Kidney (tissue), 13 donors: ENCODE measurements at regions not wholly inside any gene's neighbourhood (a gene's known extent, or its start where the extent isn't known, plus 50 kb on each side); places are given as distances from the start of the nearest gene placed in this dataset.

Experiments
- DNase-seq, 5 donors: peaks; one replicate each; pipeline ENCODE4 v3.0.0-alpha.2; 2013 to 2020
- FAIRE-seq: peaks from 2 replicates; lab custom pipeline; 2012; peaks lifted over from hg19 to GRCh38; lab: Jason Lieb, UNC
- H3K27ac ChIP-seq, 2 donors: one replicate each; pipeline ENCODE4 v1.7.0; 2013; ENCODE audit warnings: low read depth in 2 of 2, low read length in 2 of 2, inconsistent platforms in 1 of 2
- H3K27me3 ChIP-seq: one replicate; pipeline ENCODE4 v1.7.1; 2013; ENCODE audit warnings: low read length, inconsistent platforms; ENCODE audit not compliant: control insufficient read depth, insufficient read depth
- H3K36me3 ChIP-seq, 3 donors: one replicate each; pipeline versions ENCODE4 v1.7.0 to v1.7.1; 2013; ENCODE audit warnings: low read length in 3 of 3, control low read depth in 1 of 3, inconsistent platforms in 1 of 3; ENCODE audit not compliant: insufficient read depth in 3 of 3, control insufficient read depth in 2 of 3
- H3K4me1 ChIP-seq, 3 donors: one replicate each; pipeline versions ENCODE4 v1.7.0 to v1.7.1; 2013; ENCODE audit warnings: low read length in 3 of 3, inconsistent platforms in 1 of 3, low read depth in 1 of 3; ENCODE audit not compliant: control insufficient read depth in 2 of 3, insufficient read depth in 2 of 3
- H3K4me3 ChIP-seq, 3 donors: one replicate each; pipeline versions ENCODE4 v1.7.0 to v1.8.1; 2013; ENCODE audit warnings: low read length in 3 of 3, control low read depth in 1 of 3, inconsistent platforms in 1 of 3
- H3K9ac ChIP-seq, 3 donors: one replicate each; pipeline versions ENCODE4 v1.7.0 to v1.7.1; 2013; ENCODE audit warnings: low read length in 3 of 3, control low read depth in 1 of 3, inconsistent platforms in 1 of 3
- H3K9me3 ChIP-seq, 3 donors: one replicate each; pipeline versions ENCODE4 v1.7.0 to v1.7.1; 2013; ENCODE audit warnings: low read length in 3 of 3, control low read depth in 1 of 3, inconsistent platforms in 1 of 3; ENCODE audit not compliant: control insufficient read depth in 2 of 3, insufficient read depth in 1 of 3
- CTCF ChIP-seq: IDR thresholded peaks from 3 replicates; pipeline ENCODE4 v1.5.1; 2012; ENCODE audit warnings: mild to moderate bottlenecking, moderate library complexity, borderline replicate concordance; ENCODE audit not compliant: insufficient read depth; ENCODE audit errors: extremely low read depth
- intact Hi-C: fragments of 100-400 bp; cut with DNase I; formaldehyde crosslinking; loops from one replicate; pipeline ENCODE4 v1.11.1; 2022
- donor health status: control.
- donor health status: control.
- donor health status: control.
- donor health status: control.
- donor health status: control.
- donor health status: DM: yes; HTN: yes; CAD: no.
- donor health status: Normal renal cell carcinoma (clear cell type).

- no peaks in the 10 kb centered on the region for H3K36me3 ChIP-seq
- no peaks in the 10 kb centered on the region for H3K9me3 ChIP-seq
- H3K27me3 ChIP-seq: no peaks in the 10 kb centered on the region
- H3K9ac ChIP-seq: no peak overlapping the region
- intact Hi-C loops: no loop called here
- no peak overlapping the region for H3K4me3 ChIP-seq
- DNase-seq: no peak
- no peaks in the 10 kb centered on the region for H3K4me1 ChIP-seq
- no peak overlapping the region for H3K27ac ChIP-seq
- peak; percentile 33 for TF ChIP-seq CTCF
- no peak for FAIRE-seq
These were observed 94.2 kb upstream of the EXOC2 start for GRCh38 chr6:786946-787763.

- Histone ChIP-seq H3K4me1 (no peaks in the 10 kb centered on the region), H3K9ac (no peak overlapping the region), H3K27ac (no peak overlapping the region), H3K9me3 (no peaks in the 10 kb centered on the region), H3K36me3 (no peaks in the 10 kb centered on the region), H3K4me3 (no peak overlapping the region), H3K27me3 (no peaks in the 10 kb centered on the region)
- no peak for TF ChIP-seq CTCF
- DNase-seq (no peak), FAIRE-seq (no peak)
- intact Hi-C loops: no loop called here
These were observed 91.2 kb upstream of the EXOC2 start for GRCh38 chr6:783966-784735.

GRCh38 chr6:782141-782540 is 89.2 kb upstream of the EXOC2 start:
- no peak overlapping the region for H3K4me3 ChIP-seq
- no peak overlapping the region for H3K27ac ChIP-seq
- FAIRE-seq (no peak), DNase-seq (no peak)
- H3K27me3 ChIP-seq: no peaks in the 10 kb centered on the region
- H3K9ac ChIP-seq: no peak overlapping the region
- no peaks in the 10 kb centered on the region for H3K36me3 ChIP-seq
- H3K9me3 ChIP-seq: no peaks in the 10 kb centered on the region
- intact Hi-C loops: no loop called here
- H3K4me1 ChIP-seq: no peaks in the 10 kb centered on the region
- TF ChIP-seq CTCF: no peak
